ENCODE measurements at regions not wholly inside any gene's neighbourhood (a gene's known extent, or its start where the extent isn't known, plus 50 kb on each side); places are given as distances from the start of the nearest gene placed in this dataset.

DNA sequence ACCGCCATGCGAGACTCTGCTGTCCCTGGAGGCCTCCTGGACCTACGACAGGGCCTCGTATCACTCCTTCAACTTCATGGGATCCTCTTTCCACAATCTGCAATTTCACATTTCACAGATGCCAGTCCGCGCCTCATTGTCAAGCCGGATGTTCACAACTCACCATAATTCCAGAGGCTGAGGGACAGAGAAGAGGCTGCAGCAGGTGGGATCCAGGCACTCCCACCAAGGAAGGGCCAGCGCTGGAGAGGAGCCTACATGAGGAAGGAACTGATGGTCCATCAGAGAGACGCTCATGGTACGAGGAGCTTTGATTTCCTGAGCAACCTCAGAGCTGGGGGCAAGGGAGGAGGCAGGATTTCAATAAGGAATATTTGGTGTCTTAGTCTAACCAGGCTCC lies 495.0 kb downstream of the BRD1 start:
- DNase-seq (ENCODE audit: low read depth in 2 of 3, low spot score in 2 of 3): no peak

DNA sequence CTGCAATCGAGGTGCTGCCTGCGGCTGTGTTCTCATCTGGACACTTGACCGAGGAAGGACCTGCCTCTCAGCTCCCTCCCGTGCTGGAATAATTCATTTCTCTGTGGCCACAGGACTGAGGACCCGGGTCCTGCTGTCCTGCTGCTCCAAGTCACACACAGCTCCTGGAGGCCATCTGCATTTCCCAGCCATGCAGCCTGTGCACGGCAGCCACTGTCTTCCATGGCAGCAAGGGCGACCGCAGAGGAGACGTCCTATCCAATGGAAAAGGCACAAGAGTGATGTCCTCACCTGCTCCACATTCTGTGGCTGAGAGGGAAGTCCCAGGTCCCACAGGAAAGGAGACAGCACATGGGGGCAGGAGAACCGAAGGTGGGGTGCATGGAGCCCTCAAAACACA lies 495.8 kb downstream of the BRD1 start:
- DNase-seq (ENCODE audit: low read depth in 2 of 3, low spot score in 2 of 3): no peak

GRCh38 chr22:49331223-49331815 lies 496.4 kb downstream of the BRD1 start:
- DNase-seq (ENCODE audit: low read depth in 2 of 3, low spot score in 2 of 3): no peak

GRCh38 chr22:49330421-49331222 lies 497.1 kb downstream of the BRD1 start:
- DNase-seq (ENCODE audit: low read depth in 2 of 3, low spot score in 2 of 3): no peak

DNA sequence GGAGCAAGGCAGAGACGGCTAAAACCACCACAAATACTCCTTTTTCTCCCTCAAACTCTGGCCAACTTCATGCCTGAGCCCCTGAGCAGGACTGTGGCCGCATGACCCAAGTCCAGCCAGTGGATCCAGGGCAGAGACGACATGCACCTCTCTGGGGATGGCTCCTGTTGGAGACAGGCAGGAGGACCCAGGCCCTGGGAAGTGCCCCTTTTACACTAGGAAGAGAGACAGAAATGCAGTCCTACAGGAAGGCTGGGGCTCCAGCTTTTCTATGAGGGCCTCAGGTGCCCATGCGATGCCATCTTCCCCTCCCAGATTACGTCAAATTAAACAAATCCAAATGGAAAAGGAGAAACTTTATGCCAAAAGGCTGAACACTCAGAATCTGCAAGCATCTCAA lies 498.0 kb downstream of the BRD1 start:
- DNase-seq (ENCODE audit: low read depth in 2 of 3, low spot score in 2 of 3): no peak

DNA sequence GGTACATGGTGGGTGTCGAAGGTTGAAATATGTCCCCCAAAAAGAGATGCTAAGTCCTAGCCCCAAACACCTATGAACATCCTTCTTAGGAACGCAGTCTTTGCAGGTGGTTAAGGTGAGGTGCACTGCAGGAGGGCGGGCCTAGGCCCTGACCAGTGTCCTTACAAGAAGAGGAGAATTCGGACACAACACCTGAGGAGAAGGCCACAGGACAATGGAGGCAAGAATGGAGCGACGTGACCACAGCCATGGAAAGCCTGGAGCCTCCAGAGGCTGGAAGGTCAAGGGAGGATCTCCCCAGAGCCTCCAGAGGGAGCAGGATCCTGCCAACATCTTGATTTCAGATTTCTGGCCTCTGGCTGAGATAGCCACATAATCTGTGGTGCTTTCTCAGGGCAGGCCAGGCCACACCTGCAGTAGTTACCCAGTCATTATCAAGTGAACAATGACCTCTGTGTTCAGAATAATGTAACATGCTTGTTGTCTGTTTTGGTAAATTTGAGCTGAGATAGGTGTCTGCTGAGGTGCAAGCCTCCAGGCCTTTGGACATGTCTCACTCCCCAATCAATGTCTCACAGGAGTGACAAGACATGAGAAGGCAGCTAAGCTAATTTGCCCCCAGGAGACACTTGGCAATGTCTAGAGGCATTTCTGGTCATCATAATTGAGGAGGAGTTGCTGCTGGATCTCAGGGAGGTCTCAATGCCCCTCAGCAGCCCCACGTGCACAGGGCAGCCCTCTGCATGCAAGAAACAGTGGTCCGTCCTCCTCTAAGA lies 498.9 kb downstream of the BRD1 start:
- DNase-seq (ENCODE audit: low read depth in 2 of 3, low spot score in 2 of 3): no peak

DNA sequence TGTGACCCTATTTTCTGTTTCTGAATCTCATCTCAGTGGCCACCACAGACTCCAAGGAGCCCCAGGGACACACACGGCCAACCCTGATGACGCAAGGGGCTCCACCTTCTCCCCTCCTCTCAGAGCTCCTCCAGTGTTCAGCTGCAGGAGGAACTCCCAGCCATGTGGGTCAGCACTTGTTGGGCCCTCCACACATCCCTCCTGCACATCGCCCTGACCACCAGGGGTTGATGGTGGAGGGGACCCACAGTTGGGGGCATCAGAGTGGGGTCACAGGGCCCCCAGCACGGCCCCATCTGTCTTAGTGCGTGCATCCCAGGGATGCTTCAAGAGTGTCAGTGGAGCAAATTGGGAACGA lies 499.6 kb downstream of the BRD1 start:
- DNase-seq (ENCODE audit: low read depth in 2 of 3, low spot score in 2 of 3): no peak

DNA sequence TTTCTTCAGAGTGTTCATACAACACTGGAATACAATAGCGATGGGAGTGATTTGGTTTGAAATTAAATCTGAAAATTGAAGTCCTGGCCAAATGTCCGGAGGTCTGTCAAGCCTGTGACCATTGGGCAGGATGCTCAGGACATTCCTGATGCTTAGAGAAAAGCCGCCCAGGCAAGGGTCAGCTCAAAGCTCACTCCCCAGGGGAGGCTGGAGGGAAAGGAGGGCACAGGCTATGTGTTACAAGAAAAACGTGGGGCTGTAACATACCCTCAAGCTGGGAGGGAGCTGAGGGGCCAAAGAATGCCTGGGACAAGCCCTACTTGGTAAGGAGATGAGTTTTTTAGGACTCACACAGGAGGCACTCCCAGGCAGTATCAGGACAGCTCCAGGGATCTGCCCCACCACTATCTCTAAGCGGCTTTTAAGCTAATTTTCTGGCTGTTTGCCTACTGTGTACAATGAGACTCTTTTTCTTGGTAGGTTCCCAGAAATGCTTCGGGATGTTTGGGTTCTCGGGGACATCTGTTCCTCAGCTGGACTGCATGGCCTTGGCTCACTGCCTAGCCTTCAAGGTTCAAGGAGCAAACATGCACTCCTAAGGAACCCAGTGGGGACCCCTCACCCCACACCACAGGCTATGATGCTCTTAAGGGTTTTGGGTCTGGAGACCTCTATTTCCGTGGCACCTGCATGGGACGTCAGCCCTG lies 500.1 kb downstream of the BRD1 start:
- DNase-seq (ENCODE audit: low read depth in 2 of 3, low spot score in 2 of 3): no peak

DNA sequence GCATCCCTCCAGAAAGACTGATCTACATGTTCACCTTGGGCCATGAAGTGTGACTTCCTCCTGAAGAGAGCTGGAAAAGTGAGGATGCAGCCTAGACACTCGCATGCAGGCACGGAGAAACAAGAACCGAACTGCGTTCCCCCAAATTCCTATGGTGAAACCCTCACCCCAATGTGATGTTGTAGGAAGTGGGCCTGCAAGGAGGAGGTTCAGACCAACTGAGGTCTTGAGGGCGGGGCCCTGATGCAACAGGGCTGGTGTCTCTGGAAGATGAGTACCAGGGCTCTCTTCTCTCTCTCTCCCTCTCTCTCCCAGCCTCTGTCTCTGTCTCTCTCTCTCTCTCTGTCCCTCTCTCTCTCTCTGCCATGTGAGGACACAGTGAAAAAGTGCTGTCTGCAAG lies 501.1 kb downstream of the BRD1 start:
- no peak for DNase-seq (ENCODE audit: low read depth in 2 of 3, low spot score in 2 of 3)

- DNase-seq (ENCODE audit: low read depth in 2 of 3, low spot score in 2 of 3): no peak
Observed at GRCh38 chr22:49325531-49326395, 501.9 kb downstream of the BRD1 start.

- no peak for DNase-seq (ENCODE audit: low read depth in 2 of 3, low spot score in 2 of 3)
Observed at GRCh38 chr22:49324527-49325491, 502.9 kb downstream of the BRD1 start.

DNA sequence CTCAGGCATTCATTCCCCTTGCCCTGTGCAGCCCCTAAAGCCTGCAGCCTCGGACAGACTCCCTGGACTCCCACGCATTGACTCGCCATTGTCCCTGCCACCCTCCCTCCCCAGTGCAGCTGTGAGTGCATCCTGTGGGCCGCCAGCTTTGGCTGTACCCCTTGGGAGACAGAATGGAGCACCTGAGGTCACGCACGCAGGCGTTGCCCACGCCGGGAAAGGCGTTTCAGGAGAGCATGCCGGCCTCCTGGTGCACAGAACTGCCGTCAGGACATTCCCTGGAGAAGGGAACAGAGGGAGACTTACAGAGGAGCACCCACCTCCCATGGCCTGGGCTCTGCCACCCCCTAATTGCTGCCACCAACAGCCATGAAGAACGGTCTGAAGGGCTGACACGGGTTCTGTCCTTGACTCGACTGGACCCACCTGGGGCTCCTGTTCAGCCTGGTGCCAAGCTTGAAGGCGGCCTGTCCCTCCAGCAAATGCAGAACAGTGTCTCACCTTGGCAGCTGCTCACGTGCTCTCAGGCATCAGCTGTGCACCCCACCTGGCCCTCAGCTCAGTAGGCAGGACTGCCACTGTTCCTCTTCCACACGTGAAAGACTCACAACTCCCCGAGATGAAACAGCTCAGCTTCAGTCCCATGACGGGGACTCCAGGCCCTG lies 503.8 kb downstream of the BRD1 start:
- DNase-seq (ENCODE audit: low read depth in 2 of 3, low spot score in 2 of 3): no peak

GRCh38 chr22:49322861-49323622 lies 504.6 kb downstream of the BRD1 start:
- DNase-seq (ENCODE audit: low read depth in 2 of 3, low spot score in 2 of 3): no peak

DNA sequence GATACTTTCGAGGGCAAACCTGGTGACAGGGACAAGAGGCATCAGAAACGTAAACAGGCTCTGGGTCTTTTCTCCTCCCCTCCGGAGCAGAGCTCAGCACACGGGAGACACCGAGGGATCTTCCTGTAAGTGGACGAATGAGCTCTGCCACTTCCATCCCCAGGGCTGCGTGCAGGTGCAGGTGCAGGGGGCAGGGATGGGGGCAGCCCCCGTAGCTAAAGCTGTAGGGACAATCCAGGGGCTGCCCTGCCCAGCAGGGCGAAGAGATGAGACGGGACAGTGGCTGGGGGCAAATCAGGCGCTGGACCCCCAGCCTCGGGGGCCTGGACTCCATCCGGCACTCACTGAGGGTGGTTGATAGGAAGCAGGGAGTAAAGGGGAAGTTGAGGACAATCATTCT lies 505.4 kb downstream of the BRD1 start:
- no peak for DNase-seq (ENCODE audit: low read depth in 2 of 3, low spot score in 2 of 3)

- DNase-seq (ENCODE audit: low read depth in 2 of 3, low spot score in 2 of 3): no peak
Observed at GRCh38 chr22:49321477-49322055, 506.1 kb downstream of the BRD1 start.

GRCh38 chr22:49320714-49321476 lies 506.8 kb downstream of the BRD1 start:
- DNase-seq (ENCODE audit: low read depth in 2 of 3, low spot score in 2 of 3): no peak

DNA sequence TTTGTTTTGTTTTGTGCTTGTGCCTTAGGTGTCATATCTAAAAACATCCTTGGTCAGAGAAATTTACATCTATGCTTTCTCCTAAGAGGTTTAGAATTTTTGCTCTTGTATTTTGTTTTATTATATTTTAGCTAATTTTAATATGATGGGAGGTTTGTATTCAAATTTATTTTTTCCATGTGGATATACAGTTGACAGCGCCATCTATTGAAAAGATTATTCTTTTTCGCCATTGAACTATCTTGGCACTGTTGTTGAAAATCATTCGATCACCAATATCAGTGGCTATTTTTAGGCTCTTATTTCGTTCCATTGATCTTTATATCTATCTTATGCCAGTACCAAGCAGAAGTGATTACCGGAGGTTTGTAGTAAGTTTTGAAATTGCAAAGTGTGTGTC lies 510.3 kb downstream of the BRD1 start:
- DNase-seq (ENCODE audit: low read depth in 2 of 3, low spot score in 2 of 3): no peak

All from activated CD8-positive, alpha-beta memory T cell treated with anti-CD3 and anti-CD28 coated beads for 48 hours (primary cell).